Skeletal muscle satellite cell (primary cell): ENCODE measurements at regions not wholly inside any gene's neighbourhood (a gene's known extent, or its start where the extent isn't known, plus 50 kb on each side); places are given as distances from the start of the nearest gene placed in this dataset.
"Not testable (repeated sequence)": the region's sequence is repeated elsewhere in the genome, so short reads cannot be mapped to it uniquely, and the experiment has no call there.

Experiments
- H3K27me3 ChIP-seq: 2 replicates; pipeline ENCODE4 v1.7.0; 2013; ENCODE audit warnings: low read length; ENCODE audit not compliant: control insufficient read depth, insufficient read depth
- H3K36me3 ChIP-seq: 2 replicates; pipeline ENCODE4 v1.7.0; 2013; ENCODE audit warnings: mild to moderate bottlenecking, control low read depth, low read length; ENCODE audit not compliant: insufficient read depth
- H3K4me1 ChIP-seq: 2 replicates; pipeline ENCODE4 v1.7.0; 2013; ENCODE audit warnings: low read length; ENCODE audit not compliant: control insufficient read depth, insufficient read depth
- H3K4me2 ChIP-seq: 2 replicates; pipeline ENCODE4 v1.7.0; 2013; ENCODE audit warnings: mild to moderate bottlenecking, low read length
- H3K4me3 ChIP-seq: 2 replicates; pipeline ENCODE4 v1.7.0; 2013; ENCODE audit warnings: low read length
- H3K9ac ChIP-seq: 2 replicates; pipeline ENCODE4 v1.7.0; 2013; ENCODE audit warnings: mild to moderate bottlenecking, low read depth, low read length, moderate library complexity
- H3K9me3 ChIP-seq: replicated peaks from 2 replicates; pipeline ENCODE4 v1.7.0; 2013; ENCODE audit warnings: mild to moderate bottlenecking, control low read depth, low read length

DNA sequence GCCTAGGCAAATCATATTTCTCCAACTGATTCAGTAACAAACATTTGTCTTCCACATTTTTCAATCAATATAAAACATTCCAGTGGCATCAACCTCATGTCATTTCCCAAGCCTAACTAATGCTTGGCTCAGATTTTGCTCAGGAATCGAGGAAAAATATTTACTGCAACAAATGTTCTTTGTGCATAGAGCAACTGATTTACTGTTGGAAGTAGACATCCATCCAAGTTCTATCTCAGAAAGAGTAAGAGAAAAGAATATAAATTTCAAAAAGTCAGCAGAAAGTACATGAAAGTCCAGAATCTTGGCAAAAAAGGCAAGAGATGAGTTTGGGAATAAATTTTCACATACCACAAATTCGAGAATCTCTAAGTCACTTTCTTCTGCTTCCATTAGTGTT lies 2245.0 kb upstream of the RAG2 start:
- Histone ChIP-seq H3K36me3 (no peaks in the 10 kb centered on the region), H3K4me1 (no peaks in the 10 kb centered on the region), H3K27me3 (no peaks in the 10 kb centered on the region), H3K9ac (no peak overlapping the region), H3K9me3 (no peaks in the 10 kb centered on the region), H3K4me3 (no peak overlapping the region), H3K4me2 (no peak overlapping the region)

DNA sequence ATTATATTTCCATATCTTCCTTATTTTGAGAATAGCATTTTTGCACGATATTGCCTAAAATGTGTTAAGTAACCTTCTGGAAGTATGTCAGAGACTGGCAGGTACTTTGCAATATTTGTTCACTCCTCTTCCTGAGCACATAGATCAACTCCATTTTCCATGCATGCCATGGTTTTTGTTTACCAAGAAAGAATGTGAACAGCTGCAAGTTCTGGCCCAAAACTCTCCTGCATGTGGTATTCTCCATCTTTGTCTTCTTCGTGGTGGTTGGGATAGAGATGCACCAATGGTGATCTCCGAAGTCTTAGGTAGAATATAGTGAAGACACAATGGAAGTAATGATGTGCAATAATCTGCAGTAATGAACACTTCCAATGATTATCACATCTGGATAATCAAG lies 2241.0 kb upstream of the RAG2 start:
- no peaks in the 10 kb centered on the region for H3K4me1 ChIP-seq
- no peaks in the 10 kb centered on the region for H3K9me3 ChIP-seq
- H3K36me3 ChIP-seq, result no peaks in the 10 kb centered on the region
- H3K4me3 ChIP-seq, result no peak overlapping the region
- no peaks in the 10 kb centered on the region for H3K27me3 ChIP-seq
- no peak overlapping the region for H3K9ac ChIP-seq
- no peak overlapping the region for H3K4me2 ChIP-seq

DNA sequence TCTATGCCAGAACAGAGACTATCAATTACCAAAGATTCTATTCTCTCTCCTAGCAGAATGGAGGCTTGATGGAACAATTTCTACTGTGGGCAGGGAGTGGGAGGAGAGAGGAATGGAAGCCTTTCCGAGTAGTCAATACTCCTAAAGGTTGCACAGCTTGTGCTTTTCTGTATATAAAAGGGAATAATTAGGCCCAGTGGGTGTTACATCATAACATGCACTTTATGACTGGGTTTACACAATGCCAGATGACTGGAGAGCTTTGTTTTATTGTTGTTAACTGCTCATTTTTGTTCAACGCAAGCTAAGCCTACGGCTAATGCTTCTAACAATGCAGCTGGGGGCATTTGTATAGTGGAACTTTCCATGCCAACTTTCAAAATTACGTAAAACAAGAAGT lies 2237.9 kb upstream of the RAG2 start:
- Histone ChIP-seq H3K27me3 (no peaks in the 10 kb centered on the region), H3K9ac (no peak overlapping the region), H3K36me3 (no peaks in the 10 kb centered on the region), H3K9me3 (no peaks in the 10 kb centered on the region), H3K4me1 (no peaks in the 10 kb centered on the region), H3K4me2 (no peak overlapping the region), H3K4me3 (no peak overlapping the region)

DNA sequence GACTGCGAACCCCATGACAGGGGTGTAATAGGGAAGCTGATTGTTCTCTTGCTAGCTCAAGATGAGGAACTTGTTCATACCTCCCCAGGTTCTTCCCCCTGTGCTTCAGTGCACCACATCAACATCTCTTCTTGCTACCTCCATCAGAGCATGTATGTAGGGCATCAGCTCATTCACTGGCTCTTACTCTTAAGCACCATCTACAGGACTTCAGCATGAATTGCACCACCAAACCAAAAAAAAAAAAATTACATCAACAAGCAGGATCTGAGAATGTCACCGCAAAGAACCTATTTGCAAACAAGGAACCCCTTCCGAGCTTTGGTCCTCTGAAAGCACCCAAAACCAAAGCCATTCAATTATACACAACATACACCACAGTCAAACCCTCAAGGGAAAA lies 2226.5 kb upstream of the RAG2 start:
- no peaks in the 10 kb centered on the region for H3K27me3 ChIP-seq
- H3K4me3 ChIP-seq, result no peak overlapping the region
- no peak overlapping the region for H3K4me2 ChIP-seq
- no peak overlapping the region for H3K9ac ChIP-seq
- no peaks in the 10 kb centered on the region for H3K36me3 ChIP-seq
- H3K4me1 ChIP-seq, result no peaks in the 10 kb centered on the region
- no peaks in the 10 kb centered on the region for H3K9me3 ChIP-seq

DNA sequence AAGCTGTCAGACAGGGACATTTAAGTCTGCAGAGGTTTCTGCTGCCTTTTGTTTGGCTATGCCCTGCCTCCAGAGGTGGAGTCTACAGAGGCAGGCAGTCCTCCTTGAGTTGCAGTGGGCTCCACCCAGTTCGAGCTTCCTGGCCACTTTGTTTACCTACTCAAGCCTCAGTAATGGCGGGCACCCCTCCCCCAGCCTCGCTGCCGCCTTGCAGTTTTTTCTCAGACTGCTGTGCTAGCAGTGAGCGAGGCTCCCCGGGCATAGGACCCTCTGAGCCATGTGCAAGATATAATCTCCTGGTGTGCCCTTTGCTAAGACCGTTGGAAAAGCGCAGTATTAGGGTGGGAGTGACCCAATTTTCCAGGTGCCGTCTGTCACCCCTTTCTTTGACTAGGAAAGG lies 2223.8 kb upstream of the RAG2 start:
- not testable (repeated sequence) for H3K27me3 ChIP-seq, H3K36me3 ChIP-seq, H3K4me3 ChIP-seq, H3K4me2 ChIP-seq, H3K4me1 ChIP-seq, H3K9ac ChIP-seq, H3K9me3 ChIP-seq

DNA sequence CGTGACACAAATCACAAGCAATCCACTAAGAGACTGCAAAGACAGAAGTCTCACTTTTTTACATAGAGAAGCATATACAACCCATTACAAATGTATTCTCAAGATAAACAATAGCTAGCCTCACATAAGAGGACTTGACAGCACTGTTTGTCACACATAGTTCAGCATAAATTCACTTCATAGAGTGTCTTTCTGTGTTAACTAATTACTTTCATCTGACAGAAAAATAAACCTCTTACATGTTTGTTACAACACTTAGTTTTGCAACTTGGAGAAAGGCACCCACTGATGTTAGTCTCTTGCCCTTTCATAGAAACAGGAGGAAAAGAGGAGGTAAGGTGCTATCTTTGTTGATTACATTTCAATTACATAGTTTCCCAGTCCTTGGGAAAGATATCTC lies 2221.9 kb upstream of the RAG2 start:
- Histone ChIP-seq H3K4me1 (peaks cover 9% of the 10 kb centered on the region), H3K4me2 (no peak overlapping the region), H3K36me3 (no peaks in the 10 kb centered on the region), H3K4me3 (no peak overlapping the region), H3K9me3 (no peaks in the 10 kb centered on the region), H3K9ac (no peak overlapping the region), H3K27me3 (no peaks in the 10 kb centered on the region)

DNA sequence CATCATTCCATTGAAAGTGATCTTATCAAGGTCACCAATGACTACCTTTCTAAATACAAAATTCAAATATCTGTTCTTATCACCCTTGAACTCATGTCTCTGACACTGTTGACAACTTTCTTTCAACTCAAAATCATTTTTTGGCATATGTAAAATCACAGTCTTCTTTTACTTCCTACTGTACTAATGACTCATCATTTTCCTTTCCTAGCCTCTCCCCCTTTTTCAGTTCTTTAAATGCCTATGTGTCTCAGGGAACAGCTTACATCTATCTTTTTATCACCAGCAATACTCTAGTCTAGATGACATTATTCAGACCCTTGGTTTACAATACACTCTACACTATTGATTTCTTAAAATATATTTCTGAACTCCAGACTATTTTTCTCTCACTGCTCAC lies 2220.7 kb upstream of the RAG2 start:
- no peak overlapping the region for H3K4me2 ChIP-seq
- H3K4me1 ChIP-seq, result peaks cover 11% of the 10 kb centered on the region
- H3K4me3 ChIP-seq, result no peak overlapping the region
- no peaks in the 10 kb centered on the region for H3K9me3 ChIP-seq
- no peaks in the 10 kb centered on the region for H3K27me3 ChIP-seq
- no peaks in the 10 kb centered on the region for H3K36me3 ChIP-seq
- no peak overlapping the region for H3K9ac ChIP-seq

DNA sequence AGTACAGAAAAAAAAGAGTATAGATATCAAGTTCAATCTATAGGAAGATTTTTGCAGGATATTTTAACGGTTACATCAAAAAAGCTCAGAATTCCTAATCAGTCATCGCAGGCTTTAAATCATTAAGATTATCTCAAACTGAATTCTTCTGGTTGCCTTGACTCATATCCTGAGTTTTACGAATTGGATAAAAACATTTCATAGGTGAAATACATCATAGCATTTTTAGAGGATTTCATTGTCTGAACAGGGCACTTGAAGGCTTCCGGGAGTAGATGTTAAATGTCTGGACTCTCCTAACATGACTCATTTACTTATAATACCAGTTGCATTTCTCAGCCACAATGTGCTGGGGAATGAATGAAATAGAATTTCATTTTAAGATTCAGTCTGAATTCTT lies 2216.6 kb upstream of the RAG2 start:
- Histone ChIP-seq H3K9ac (no peak overlapping the region), H3K36me3 (no peaks in the 10 kb centered on the region), H3K4me3 (no peak overlapping the region), H3K9me3 (no peaks in the 10 kb centered on the region), H3K27me3 (no peaks in the 10 kb centered on the region), H3K4me1 (peaks cover 11% of the 10 kb centered on the region), H3K4me2 (peak overlapping the region; percentile 3)

DNA sequence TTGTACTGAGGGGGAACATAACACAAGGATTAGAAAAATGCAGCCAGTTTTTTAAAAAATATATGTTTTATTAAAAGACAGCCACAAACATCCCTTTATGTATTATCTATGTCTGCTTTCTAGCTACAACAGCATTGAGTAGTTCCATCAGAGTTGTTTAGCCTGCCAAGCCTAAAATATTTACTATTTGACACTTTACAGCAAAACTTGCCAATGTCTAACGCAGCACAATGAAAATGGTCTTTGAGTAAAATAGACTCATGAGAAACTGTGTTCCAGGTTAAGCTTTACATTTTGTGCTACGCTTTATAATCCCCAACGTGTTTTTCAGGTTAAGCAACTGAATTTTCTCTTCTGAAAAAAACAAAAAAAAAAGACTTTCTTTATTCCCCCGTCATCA lies 2211.5 kb upstream of the RAG2 start:
- H3K36me3 ChIP-seq, result no peaks in the 10 kb centered on the region

DNA sequence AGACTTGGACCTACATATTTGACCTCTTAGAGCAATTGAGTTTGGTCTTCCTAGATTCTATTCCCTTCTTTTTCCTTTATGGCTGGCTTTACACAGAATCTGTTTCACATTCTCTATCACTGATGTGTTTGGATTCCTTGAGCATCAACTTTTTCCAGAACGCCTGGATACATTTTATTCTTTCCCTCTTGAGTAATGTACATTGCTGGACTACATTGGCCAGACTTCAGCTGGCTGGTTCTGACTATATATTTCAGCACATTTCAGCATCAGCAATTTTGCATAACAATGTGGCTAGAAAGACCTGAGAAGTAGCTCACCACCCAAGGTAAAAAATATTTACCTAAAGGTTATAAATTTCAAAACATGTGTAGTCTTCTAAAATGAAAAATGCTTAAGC lies 2198.2 kb upstream of the RAG2 start:
- Histone ChIP-seq H3K4me3 (no peak overlapping the region), H3K9me3 (no peaks in the 10 kb centered on the region), H3K4me2 (no peak overlapping the region), H3K36me3 (no peaks in the 10 kb centered on the region), H3K9ac (no peak overlapping the region), H3K27me3 (no peaks in the 10 kb centered on the region), H3K4me1 (no peaks in the 10 kb centered on the region)

More for the DNA sequence above, 2211.5 kb upstream of the RAG2 start:
- H3K4me3 ChIP-seq, result no peak overlapping the region
- no peak overlapping the region for H3K4me2 ChIP-seq
- H3K9me3 ChIP-seq, result no peaks in the 10 kb centered on the region
- H3K4me1 ChIP-seq, result no peaks in the 10 kb centered on the region
- no peak overlapping the region for H3K9ac ChIP-seq
- no peaks in the 10 kb centered on the region for H3K27me3 ChIP-seq

DNA sequence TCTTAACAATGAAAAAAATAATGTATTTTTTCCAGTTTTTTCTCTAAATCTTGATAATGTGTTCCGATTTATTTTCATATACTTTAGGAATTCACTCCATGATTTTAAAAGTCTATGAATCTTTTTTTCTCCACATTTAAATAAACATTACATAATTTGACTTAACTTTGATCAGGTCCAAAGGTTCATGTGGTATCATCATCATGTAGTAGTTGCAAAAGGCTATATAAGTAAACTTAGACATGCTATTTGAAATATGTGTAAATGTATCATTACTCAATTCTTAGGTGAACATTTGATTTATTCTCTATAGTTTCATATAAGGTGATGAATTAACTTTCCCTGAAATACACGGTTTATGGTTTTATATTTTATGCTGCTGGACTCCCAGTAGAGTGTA lies 2197.0 kb upstream of the RAG2 start:
- Histone ChIP-seq H3K36me3 (no peaks in the 10 kb centered on the region), H3K9ac (no peak overlapping the region), H3K9me3 (no peaks in the 10 kb centered on the region), H3K4me1 (no peaks in the 10 kb centered on the region), H3K4me2 (no peak overlapping the region), H3K4me3 (no peak overlapping the region), H3K27me3 (no peaks in the 10 kb centered on the region)

DNA sequence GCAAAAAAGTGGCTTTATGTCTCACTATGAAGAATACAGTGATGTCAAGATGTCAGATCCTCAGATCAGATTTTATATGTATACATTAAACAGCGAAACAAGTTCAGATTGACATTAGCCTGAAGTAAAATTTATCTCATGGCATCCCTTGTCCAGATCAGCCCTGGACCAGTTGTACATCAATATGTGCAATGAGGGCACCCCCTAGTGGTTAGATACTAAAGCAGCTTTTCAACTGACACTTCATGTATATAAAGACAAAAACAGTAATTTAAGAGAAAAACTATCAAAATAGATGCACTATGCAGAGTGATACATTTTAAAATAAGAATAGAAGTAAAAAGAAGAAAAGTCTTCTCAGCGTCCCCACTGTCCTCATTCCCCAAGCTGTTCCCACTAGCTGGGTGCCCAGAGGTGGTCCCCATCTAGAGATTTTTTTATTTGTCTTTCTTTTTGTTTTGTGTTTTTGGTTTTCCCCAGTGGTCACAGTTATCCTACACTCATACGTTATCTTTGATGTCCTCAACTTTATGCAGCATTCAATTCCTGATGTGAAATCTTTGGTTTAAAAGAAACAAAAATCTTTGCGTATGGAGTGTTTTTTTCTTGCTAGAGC lies 2193.4 kb upstream of the RAG2 start:
- Histone ChIP-seq H3K4me3 (no peak overlapping the region), H3K27me3 (no peaks in the 10 kb centered on the region), H3K36me3 (no peaks in the 10 kb centered on the region), H3K9me3 (no peaks in the 10 kb centered on the region), H3K4me2 (no peak overlapping the region), H3K4me1 (no peaks in the 10 kb centered on the region), H3K9ac (no peak overlapping the region)
